Cardiac muscle cell (in vitro differentiated cells and primary cell): ENCODE measurements at regions not wholly inside any gene's neighbourhood (a gene's known extent, or its start where the extent isn't known, plus 50 kb on each side); places are given as distances from the start of the nearest gene placed in this dataset.
"Not testable (repeated sequence)": the region's sequence is repeated elsewhere in the genome, so short reads cannot be mapped to it uniquely, and the experiment has no call there.

Source experiments
- DNase-seq, 2 donors: peaks; one replicate each; pipeline versions ENCODE4 v3.0.0 to v3.0.0-alpha.2; 2010 to 2017; ENCODE audit warnings: low read depth in 1 of 2, low spot score in 1 of 2
- H3K27ac ChIP-seq: fragments of 200-600 bp; sonication (generic); 2 replicates; pipeline ENCODE4 v1.5.1; 2016
- H3K27me3 ChIP-seq: fragments of 200-600 bp; sonication (generic); 2 replicates; pipeline ENCODE4 v1.6.0; 2016; ENCODE audit warnings: control low read depth
- H3K36me3 ChIP-seq: fragments of 200-600 bp; sonication (generic); 2 replicates; pipeline ENCODE4 v1.5.1; 2016; ENCODE audit warnings: control low read depth
- H3K4me1 ChIP-seq: fragments of 200-600 bp; sonication (generic); 2 replicates; pipeline ENCODE4 v1.8.1; 2017; ENCODE audit warnings: low read depth, mild to moderate bottlenecking, mixed run types
- H3K4me3 ChIP-seq: fragments of 200-600 bp; sonication (generic); 2 replicates; pipeline ENCODE4 v1.5.1; 2016; ENCODE audit warnings: mild to moderate bottlenecking
- H3K9me3 ChIP-seq: fragments of 200-600 bp; sonication (generic); 2 replicates; pipeline ENCODE4 v1.5.1; 2017; ENCODE audit warnings: low read depth, mild to moderate bottlenecking, control low read depth
- TF ChIP-seq, protein P1 (sequence below): IDR thresholded peaks from 2 replicates; pipeline ENCODE4 v1.5.1; 2012; ENCODE audit warnings: low read depth, mild to moderate bottlenecking, low read length

DNA sequence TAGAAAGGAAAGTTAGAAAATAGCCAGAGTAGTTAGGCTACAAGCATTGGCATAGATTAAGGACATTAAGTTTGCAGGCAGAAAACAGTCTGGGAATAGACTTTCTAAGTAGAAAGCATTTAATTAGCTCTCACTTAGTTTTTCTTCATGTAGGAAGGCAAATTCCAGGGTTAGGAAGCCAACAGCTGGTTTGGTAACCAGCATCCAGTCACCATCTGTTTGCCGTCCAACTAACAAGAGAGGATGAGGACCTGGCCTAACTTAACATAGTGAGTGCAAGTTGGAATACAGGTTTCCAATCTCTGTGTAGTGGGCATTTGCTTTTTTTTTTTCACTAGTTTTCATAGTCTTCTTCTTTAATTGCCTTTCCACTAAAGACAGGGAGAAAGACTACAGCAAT lies 121.7 kb upstream of the NR3C1 start:
- TF ChIP-seq, protein P1, sequence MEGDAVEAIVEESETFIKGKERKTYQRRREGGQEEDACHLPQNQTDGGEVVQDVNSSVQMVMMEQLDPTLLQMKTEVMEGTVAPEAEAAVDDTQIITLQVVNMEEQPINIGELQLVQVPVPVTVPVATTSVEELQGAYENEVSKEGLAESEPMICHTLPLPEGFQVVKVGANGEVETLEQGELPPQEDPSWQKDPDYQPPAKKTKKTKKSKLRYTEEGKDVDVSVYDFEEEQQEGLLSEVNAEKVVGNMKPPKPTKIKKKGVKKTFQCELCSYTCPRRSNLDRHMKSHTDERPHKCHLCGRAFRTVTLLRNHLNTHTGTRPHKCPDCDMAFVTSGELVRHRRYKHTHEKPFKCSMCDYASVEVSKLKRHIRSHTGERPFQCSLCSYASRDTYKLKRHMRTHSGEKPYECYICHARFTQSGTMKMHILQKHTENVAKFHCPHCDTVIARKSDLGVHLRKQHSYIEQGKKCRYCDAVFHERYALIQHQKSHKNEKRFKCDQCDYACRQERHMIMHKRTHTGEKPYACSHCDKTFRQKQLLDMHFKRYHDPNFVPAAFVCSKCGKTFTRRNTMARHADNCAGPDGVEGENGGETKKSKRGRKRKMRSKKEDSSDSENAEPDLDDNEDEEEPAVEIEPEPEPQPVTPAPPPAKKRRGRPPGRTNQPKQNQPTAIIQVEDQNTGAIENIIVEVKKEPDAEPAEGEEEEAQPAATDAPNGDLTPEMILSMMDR: no peak
- Histone ChIP-seq H3K4me1 (no peaks in the 10 kb centered on the region), H3K4me3 (no peak overlapping the region), H3K27me3 (no peaks in the 10 kb centered on the region), H3K9me3 (no peaks in the 10 kb centered on the region), H3K27ac (no peak overlapping the region), H3K36me3 (no peaks in the 10 kb centered on the region)
- no peak for DNase-seq

DNA sequence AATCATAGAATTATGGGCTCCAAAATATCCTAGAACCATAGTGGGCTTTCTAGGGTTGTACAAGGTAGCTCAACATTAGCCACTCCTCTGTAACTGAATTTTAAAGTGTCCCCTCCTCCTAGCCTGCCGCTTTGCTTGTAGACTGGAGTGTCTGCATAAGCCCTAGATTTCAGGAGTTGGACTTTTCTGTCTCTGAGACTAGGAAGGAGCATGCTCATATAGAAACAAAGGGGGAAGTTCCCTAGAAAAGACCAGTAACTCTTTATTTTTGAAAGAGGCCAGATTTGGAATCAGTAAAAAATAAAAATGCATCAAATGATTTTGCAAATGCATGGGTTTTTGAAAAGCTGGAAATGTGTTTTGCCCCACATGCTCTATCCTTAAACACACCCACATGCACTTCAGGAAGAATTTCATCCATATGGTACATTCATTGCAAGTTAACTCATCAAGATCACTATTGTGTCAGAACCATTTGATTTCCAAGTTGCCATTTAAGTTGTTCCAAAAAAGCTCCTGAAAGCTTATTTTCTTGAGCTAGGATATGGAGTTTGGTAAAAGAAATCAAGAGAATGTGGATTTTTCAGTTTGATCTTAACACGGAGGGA lies 121.0 kb upstream of the NR3C1 start:
- H3K9me3 ChIP-seq: no peaks in the 10 kb centered on the region
- no peak overlapping the region for H3K27ac ChIP-seq
- no peaks in the 10 kb centered on the region for H3K27me3 ChIP-seq
- DNase-seq: no peak
- H3K36me3 ChIP-seq: no peaks in the 10 kb centered on the region
- H3K4me1 ChIP-seq: no peaks in the 10 kb centered on the region
- H3K4me3 ChIP-seq: no peak overlapping the region
- TF ChIP-seq, protein P1: no peak

DNA sequence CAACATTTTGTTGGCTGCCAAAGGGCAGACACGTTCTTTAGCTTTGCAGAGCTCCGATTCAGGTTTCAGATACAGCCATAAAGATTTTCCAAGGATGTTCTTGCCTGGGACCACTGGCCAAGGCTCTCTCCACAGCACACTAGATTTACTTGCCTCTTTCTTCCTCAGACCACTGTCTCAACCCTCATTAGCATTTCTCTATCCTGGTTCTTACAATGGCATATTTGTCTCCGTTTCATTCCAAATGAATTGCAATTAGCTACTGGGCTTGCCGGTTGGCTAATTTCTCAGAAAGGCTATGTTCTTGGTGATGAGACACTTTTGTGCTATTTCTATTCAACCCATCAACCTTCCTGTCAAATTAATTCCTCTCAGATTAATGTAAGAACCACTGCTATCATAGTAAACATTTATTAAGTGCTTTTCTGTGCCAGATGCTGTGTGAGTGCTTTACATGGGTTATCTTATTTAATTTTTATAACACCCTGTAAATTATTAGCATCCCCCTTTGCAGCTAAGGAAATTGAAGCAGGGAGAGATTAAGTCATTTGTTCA lies 118.4 kb upstream of the NR3C1 start:
- no peak overlapping the region for H3K4me3 ChIP-seq
- no peaks in the 10 kb centered on the region for H3K36me3 ChIP-seq
- no peaks in the 10 kb centered on the region for H3K4me1 ChIP-seq
- H3K27ac ChIP-seq: no peak overlapping the region
- no peaks in the 10 kb centered on the region for H3K27me3 ChIP-seq
- H3K9me3 ChIP-seq: no peaks in the 10 kb centered on the region
- TF ChIP-seq, protein P1: no peak
- DNase-seq: no peak

DNA sequence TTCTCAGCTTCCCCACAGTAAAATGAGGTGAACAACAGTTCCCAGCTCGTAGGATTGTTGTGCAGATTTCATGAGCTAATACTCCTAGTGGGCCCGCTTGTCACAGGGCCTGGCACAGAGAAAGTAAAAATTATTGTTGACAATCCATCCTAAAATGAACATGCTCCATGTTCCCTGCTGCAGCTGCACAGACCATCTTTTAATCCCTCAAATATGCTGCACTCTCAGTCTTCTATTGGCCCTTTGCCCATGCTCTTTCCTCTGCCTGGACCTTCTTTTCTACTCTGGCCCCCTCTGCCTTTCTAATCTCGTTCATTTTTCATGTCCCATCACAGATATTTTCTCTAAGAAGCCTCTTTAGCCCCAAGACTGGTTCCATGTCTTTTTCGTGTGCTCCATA lies 117.7 kb upstream of the NR3C1 start:
- Histone ChIP-seq H3K27me3 (no peaks in the 10 kb centered on the region), H3K36me3 (no peaks in the 10 kb centered on the region), H3K4me1 (no peaks in the 10 kb centered on the region), H3K27ac (no peak overlapping the region), H3K4me3 (no peak overlapping the region), H3K9me3 (no peaks in the 10 kb centered on the region)
- DNase-seq: no peak
- TF ChIP-seq, protein P1: no peak

DNA sequence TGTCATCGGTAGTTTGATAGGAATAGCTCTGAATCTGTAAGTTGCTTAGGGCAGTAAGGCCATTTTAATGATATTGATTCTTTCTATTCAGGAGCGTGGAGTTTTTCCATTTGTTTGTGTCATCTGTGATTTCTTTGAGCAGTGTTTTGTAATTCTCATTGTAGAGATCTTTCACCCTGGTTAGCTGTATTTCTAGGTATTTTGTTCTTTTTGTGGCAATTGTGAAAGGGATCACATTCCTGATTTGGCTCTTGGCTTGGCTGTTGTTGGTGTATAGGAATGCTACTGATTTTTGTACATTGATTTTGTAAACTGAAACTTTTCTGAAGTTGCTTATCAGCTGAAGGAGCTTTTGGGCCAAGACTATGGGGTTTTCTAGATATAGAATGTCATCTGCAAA lies 115.7 kb upstream of the NR3C1 start:
- H3K36me3 ChIP-seq, H3K27ac ChIP-seq, H3K9me3 ChIP-seq, H3K4me1 ChIP-seq, H3K4me3 ChIP-seq, H3K27me3 ChIP-seq, DNase-seq: not testable (repeated sequence)

DNA sequence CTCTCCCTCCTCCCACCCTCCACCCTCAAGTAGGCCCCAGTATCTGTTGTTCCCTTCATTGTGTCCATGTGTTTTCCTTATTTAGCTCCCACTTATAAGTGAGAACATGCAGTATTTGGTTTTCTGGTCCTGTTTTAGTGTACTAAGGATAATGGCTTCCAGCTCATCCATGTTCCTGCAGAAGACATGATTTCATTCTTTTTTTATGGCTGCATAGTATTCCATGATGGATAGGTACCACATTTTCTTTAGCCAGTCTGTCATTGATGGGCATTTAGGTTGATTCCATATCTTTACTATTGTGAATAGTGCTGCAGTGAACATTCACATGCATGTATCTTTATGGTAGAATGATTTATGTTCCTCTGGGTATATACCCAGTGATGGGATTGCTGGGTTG lies 114.3 kb upstream of the NR3C1 start:
- H3K4me1 ChIP-seq, H3K27ac ChIP-seq, DNase-seq, H3K4me3 ChIP-seq, H3K9me3 ChIP-seq, H3K36me3 ChIP-seq, H3K27me3 ChIP-seq: not testable (repeated sequence)

DNA sequence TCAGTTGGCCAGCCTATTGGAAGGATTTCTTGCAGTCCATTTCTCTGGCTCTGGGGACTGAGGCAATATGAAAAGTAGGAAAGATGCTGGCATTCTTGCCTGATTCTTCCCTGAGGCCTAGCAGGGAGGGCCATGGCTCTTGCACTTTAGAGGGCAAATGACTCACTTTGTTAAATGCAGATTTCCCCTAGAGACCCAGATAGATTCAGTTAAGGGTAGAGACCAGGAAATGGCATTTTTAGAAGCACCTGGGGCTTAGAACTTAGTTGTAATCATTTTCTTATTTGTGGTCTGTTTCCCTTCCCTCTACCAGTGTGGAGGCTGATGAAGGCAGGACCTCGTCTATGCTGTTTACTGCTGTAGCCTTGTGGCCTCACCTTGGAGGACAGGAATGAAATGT lies 112.8 kb upstream of the NR3C1 start:
- H3K36me3 ChIP-seq: no peaks in the 10 kb centered on the region
- no peak for DNase-seq
- H3K4me3 ChIP-seq: no peak overlapping the region
- no peaks in the 10 kb centered on the region for H3K4me1 ChIP-seq
- no peak overlapping the region for H3K27ac ChIP-seq
- H3K9me3 ChIP-seq: no peaks in the 10 kb centered on the region
- no peaks in the 10 kb centered on the region for H3K27me3 ChIP-seq
- TF ChIP-seq, protein P1: no peak
